ENCODE measurements at regions not wholly inside any gene's neighbourhood (a gene's known extent, or its start where the extent isn't known, plus 50 kb on each side); places are given as distances from the start of the nearest gene placed in this dataset.

- no peak for TF ChIP-seq CTCF (conservative IDR thresholded peaks at IDR 0.05; ENCODE audit: low read depth, low read length)
- no peak overlapping the region for H3K4me3 ChIP-seq (ENCODE audit: low read length)
- DNase-seq (ENCODE audit: low read depth), result no peak
These were observed 2178.2 kb downstream of the ARAP2 start for GRCh38 chr4:34066126-34066525.

GRCh38 chr4:34091451-34091850 lies 2152.9 kb downstream of the ARAP2 start:
- no peak for DNase-seq (ENCODE audit: low read depth)
- TF ChIP-seq CTCF (conservative IDR thresholded peaks at IDR 0.05; ENCODE audit: low read depth, low read length), result no peak
- no peak overlapping the region for H3K4me3 ChIP-seq (ENCODE audit: low read length)

- H3K4me3 ChIP-seq (ENCODE audit: low read length), result no peak overlapping the region
- DNase-seq (ENCODE audit: low read depth), result no peak
- TF ChIP-seq CTCF (conservative IDR thresholded peaks at IDR 0.05; ENCODE audit: low read depth, low read length), result no peak
These were observed 2150.2 kb downstream of the ARAP2 start for GRCh38 chr4:34094114-34094513.

- DNase-seq (ENCODE audit: low read depth), result no peak
- no peak overlapping the region for H3K4me3 ChIP-seq (ENCODE audit: low read length)
- TF ChIP-seq CTCF (conservative IDR thresholded peaks at IDR 0.05; ENCODE audit: low read depth, low read length), result no peak
These were observed 2139.0 kb downstream of the ARAP2 start for GRCh38 chr4:34105311-34105710.

GRCh38 chr4:34108391-34108790 lies 2135.9 kb downstream of the ARAP2 start:
- DNase-seq (ENCODE audit: low read depth), result no peak

GRCh38 chr4:34112573-34112972 lies 2131.7 kb downstream of the ARAP2 start:
- TF ChIP-seq CTCF (conservative IDR thresholded peaks at IDR 0.05; ENCODE audit: low read depth, low read length), result no peak
- H3K4me3 ChIP-seq (ENCODE audit: low read length), result no peak overlapping the region
- no peak for DNase-seq (ENCODE audit: low read depth)

More at GRCh38 chr4:34108391-34108790, 2135.9 kb downstream of the ARAP2 start:
- no peak overlapping the region for H3K4me3 ChIP-seq (ENCODE audit: low read length)
- TF ChIP-seq CTCF (conservative IDR thresholded peaks at IDR 0.05; ENCODE audit: low read depth, low read length), result no peak

- peak; percentile 34 for DNase-seq (ENCODE audit: low read depth)
- no peak overlapping the region for H3K4me3 ChIP-seq (ENCODE audit: low read length)
- TF ChIP-seq CTCF (conservative IDR thresholded peaks at IDR 0.05; ENCODE audit: low read depth, low read length), result no peak
These were observed 2105.9 kb downstream of the ARAP2 start for GRCh38 chr4:34138385-34138784.

Measured in retinal pigment epithelial cell (primary cell).